Femur (tissue), 1 donor: ENCODE measurements at regions not wholly inside any gene's neighbourhood (a gene's known extent, or its start where the extent isn't known, plus 50 kb on each side); places are given as distances from the start of the nearest gene placed in this dataset.
"Not testable (repeated sequence)": the region's sequence is repeated elsewhere in the genome, so short reads cannot be mapped to it uniquely, and the experiment has no call there.

Source experiments
- DNase-seq: peaks from one replicate; pipeline ENCODE4 v3.0.0-alpha.2; 2017

GRCh38 chr20:53814060-53814459 lies 220.4 kb upstream of the ZNF217 start:
- no peak for DNase-seq

DNA sequence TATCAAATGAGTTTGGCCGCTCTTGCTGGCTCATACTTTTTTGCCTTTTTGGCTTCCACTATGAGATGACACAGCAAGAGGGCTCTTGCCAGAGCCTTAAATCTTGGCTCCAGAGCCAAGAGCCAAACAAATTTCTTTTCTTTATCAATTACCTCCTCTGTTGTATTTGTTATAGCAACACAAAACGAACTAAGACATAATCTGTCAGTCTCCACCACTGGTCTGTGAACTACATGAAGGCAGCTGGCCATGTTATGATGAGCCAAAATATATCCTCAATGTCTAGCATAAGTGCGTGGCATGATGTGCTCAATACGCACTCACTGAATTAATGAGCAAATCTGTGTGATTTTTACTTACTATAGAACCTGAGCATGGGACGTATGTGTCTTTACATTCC lies 220.0 kb upstream of the ZNF217 start:
- no peak for DNase-seq

DNA sequence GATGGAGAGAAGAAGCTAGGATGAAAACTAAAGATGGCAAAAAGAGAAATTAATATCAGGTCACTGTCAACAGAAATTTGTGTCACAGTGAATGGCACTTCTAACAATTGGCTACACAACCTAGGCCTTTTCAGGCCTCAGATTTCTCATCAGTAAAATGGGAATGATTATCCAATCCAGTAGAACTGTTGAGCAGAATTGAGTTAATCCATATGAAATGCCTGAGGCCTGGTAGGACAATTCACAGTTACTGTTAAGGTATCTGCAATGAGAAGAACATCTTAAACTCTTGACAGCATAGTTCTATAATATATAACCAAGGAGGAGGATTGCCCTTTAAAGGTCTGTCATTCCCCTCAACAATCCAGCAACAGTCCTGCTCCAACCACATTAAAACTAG lies 217.9 kb upstream of the ZNF217 start:
- DNase-seq = no peak

DNA sequence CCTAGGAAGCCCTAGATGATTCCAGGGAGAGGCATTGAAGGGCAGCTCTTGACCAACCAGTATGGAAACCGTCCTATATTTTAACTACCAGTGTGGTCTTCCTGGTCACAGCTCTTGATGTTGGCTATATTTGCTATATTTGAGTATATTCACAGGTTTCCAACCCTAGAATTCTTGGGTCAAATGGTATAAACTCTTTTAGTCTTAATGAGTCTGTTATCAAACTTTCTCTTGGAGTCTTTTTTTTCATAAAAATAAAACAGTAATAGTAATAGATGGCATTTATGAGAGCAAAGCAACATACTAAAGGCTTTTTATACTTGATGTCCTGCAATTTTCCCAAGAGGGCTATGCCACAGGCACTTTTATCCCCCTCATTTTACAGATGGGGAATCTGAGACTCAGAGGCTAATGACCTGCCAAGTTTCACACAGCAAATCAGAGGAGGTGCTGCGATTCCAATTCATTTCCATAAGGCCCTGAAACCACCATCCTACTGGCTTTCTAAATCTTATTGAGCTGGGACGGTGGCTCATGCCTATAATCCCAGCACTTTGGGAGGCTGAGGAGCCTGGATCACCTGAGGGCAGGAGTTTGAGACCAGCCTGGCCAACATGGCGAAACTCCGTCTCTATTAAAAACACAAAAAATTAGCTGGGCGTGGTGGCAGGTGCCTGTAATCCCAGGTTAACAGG lies 217.2 kb upstream of the ZNF217 start:
- DNase-seq = no peak

DNA sequence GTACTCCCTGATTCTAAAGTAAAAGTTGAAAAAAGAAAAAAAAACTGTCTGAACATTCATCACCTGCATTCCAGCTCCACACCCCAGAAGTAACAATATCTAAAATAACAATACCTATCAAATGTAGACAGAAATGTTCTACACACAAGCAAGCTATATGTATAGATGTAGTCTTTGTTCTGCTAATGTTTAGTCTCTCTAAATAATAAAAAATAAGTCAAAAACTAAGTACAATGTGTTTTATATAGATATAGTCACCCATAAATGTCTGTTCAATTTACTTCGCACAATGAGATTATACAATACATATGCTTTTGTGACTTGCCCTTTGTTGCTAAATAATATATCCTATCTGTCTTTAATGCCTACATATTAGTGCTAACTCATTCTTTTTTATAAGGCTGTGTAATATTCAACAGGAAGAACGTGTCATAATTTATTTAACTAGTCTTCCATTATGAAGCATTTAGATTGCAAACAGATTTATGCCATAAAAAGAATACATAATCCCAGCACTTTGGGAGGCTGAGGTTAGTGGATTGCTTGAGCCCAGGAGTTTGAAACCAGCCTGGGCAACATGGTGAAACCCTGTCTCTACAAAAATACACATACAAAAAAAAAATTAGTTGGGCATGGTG lies 216.2 kb upstream of the ZNF217 start:
- DNase-seq = no peak

DNA sequence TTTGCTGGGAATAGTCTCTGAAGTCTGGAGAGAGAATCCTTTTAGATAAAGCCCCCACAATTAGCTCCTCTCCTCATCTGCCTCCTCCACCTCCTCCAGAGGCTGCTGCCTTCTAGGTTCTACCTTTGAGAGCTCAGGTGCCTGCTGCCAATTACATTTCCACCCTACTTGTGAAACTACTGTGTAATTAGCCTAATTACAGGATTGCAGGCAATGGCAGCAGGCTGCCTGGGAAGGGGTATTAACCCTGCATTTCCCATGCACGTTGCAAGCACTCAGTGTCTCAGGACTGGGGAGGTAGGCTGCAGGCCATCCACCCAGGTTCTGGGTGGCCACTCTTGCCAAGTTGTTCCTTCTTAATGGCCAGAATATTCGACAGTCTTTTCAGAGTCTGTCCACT lies 215.6 kb upstream of the ZNF217 start:
- no peak for DNase-seq

- no peak for DNase-seq
These were observed 215.1 kb upstream of the ZNF217 start for GRCh38 chr20:53808733-53809132.

DNA sequence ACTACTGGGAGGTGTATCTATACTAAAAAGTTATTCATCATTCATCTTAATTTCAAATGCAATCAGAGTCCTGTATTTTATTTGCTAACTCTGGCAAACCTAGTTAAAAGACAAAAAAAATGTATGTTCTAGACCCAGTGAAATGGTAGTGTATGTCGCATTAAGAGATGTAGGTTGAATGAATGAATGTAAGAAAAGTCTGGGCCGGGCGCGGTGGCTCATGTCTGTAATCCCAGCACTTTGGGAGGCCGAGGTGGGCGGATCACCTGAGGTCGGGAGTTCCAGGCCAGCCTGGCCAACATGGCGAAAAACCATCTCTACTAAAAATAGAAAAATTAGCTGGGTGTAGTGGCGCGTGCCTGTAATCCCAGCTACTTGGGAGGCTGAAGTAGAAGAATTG lies 214.7 kb upstream of the ZNF217 start:
- DNase-seq = not testable (repeated sequence)

- DNase-seq = no peak
These were observed 213.2 kb upstream of the ZNF217 start for GRCh38 chr20:53806683-53807401.

- DNase-seq = no peak
These were observed 212.3 kb upstream of the ZNF217 start for GRCh38 chr20:53805895-53806384.

DNA sequence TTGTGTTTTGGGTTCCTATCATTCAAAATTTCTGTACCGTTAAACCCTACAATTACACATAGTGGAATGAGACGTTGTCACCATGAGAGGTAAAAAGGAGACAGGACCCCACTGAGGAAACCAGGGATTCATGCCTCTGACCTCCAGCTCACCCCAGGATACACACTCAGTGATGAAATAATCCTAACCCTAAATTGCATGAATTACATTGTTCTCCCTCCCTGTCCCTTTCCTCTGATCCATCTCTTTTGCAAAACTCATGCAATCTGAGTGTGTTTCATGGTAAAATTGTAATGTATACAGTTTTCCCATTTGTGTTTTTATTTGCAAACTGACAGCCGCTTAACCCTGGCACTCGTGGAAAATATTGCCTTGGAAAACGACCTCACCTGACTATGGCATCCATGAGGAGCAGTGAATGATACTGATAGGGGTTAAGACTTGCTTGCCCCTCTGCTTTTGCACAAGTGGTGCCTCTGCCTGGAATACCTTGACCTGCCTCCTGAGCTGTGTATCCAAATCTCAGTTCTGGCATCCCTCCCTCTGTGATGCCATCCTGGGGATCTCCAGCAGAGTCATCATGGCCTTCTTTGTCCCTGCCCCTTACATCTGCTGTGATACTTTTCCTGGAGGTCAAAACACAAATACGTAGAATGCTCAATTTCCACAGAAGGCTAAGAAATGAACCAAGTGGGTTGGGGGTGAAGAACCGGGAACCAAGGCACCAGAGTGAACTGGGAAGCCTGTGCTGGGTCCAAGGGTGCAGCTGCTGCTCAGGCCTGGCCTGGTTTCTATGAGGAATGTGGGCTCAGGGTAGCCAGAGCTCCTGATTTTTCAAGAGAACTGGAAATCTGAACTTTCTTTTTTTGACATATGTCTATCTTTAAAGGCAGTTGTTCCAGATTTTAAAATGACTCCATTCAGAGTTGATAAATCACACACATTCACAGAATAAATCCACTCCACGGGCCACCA lies 211.6 kb upstream of the ZNF217 start:
- no peak for DNase-seq

- DNase-seq = not testable (repeated sequence)
These were observed 210.7 kb upstream of the ZNF217 start for GRCh38 chr20:53804308-53804707.

DNA sequence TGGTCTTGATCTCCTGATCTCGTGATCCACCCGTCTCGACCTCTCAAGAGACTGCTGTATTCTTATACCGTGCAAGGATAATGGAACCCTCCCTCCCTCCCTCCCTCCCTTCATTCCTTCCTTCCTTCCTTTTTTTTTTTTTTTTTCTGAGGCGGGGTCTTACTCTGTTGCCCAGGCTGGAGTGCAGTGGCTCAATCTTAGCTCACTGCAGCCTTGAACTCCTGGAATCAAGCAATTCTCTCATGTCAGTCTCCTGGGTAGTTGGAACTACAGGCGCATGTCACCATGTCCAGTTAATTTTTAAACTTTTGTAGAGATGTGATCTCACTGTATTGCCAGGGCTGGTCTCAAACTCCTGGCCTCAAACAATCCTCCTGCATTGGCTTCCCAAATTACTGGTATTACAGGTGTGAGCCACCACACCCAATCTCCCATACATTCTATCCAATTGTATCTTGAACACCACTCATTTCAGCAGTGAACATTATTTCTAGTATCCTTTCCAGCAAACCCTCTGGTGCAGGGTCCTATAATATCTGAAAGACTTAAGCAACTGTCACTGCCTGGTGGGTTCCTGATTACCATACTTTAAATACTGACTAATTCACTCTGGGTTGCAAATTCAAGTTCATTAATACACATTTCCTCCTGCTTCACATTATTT lies 210.0 kb upstream of the ZNF217 start:
- no peak for DNase-seq

DNA sequence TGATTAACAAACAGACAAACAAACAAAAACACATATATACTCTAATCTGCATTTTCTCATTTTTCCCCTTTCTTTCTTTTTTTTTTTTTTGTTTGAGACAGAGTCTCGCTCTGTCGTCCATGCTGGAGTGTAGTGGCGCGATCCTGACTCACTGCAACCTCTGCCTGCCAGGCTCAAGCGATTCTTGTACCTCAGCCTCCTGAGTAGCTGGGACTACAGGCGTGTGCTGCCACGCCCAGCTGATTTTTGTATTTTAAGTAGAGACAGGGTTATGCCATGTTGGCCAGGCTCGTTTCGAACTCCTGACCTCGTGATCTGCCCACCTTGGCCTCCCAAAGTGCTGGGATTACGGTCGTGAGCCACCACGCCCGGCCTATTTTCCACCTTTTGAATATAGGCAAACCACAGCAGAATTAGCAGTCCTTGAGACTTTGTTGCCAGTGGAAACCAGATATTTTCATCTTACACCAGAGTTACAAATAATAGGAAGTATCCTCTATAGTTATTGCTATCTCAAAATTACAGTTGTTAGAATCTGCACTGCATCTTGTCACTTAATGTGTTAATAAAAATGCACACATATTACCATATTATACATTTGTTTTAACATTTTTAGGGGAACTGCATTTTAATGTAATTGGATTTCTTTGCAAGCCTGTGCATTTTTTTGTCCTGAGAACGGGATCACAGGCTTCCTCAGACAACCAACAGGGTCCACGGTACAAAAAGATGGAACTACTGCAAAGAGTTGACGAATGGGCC lies 208.2 kb upstream of the ZNF217 start:
- no peak for DNase-seq

- no peak for DNase-seq
These were observed 207.4 kb upstream of the ZNF217 start for GRCh38 chr20:53800883-53801604.

DNA sequence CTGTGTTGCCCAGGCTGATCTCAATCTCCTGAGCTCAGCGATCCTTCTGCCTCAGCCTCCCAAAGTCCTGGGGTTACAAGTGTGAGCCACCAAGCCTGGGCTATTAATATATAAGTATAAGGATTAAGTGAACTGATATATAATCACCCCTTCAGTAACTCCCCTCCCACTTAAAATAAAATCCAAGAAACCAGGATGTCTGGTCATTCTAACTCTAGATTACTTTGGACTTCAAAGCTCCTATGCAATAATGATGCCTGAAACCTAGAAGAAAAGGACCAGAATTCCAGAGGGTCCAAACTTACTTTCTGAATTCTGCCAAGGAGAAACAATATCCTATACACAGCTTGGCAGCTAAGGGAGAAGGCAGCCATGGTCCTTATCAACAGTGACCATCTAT lies 206.8 kb upstream of the ZNF217 start:
- no peak for DNase-seq

GRCh38 chr20:53797085-53797484 lies 203.4 kb upstream of the ZNF217 start:
- no peak for DNase-seq

DNA sequence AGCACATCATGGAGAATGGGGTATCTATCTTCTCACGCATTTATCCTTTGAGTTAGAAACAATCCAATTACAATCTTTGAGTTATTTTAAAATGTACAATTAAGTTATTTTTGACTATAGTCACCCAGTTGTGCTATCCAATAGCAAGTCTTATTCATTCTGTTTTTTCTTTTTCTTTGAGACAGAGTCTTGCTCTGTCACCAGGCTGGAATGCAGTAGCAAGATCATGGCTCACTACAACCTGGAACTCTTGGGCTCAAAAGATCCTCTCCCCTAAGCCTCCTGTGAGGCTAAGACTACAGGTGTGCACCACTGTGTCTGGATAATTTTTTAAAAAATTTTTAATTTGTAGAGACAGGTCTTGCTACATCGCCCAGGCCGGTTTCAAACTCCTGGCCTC lies 201.5 kb upstream of the ZNF217 start:
- no peak for DNase-seq

DNA sequence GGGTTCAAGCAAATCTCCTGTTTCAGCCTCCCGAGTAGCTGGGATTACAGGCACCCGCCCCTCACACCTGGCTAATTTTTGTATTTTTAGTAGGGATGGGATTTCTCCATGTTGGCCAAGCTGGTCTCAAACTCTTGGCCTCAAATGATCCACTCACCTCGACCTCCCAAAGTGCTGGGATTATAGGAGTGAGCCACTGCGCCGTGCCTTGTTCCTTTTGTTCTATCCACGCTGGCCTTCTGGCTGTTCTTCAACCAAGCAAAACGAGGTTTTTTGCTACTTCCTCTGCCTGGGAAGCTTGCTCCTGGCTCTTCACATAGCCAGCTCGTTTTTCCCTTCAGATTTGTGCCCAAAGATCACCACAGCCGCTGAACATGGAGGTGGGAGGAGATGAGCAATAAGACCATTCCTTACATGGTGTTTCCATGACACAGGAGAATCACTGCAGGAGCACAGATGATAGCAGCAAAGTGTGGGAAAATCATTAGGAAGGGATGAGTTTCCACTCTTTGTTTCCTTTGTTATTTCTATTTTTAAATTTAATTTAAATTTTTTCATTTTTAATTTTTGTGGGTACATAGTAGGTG lies 201.0 kb upstream of the ZNF217 start:
- no peak for DNase-seq

DNA sequence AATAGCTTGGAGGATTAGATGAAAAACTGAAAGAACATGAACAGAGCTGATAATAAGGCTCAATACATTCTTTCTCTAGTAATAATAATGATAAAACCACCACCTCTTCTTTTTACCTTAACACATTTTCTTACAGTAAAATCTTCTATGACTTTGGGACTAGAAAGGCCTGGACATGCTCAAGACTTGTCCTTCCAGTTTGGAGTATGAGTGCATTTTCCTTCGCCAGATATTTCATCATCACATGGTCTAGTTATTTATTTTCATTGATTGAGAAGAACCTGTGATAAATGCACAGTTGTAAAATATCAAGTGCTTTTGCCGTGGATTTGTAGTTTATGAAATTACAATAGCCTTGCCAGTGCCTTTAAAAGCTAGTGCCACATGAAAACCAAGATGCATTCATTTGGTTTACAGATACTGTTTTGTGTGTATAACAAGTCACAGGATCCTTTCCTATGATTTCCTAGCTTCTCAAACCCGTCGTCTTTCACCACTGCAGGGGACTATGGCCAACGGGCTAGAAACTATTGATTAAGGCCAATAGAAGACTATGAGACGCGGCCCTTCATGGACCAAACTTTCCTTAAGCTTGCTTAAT lies 200.2 kb upstream of the ZNF217 start:
- no peak for DNase-seq
